ENCODE measurements at regions not wholly inside any gene's neighbourhood (a gene's known extent, or its start where the extent isn't known, plus 50 kb on each side); places are given as distances from the start of the nearest gene placed in this dataset.
"Not testable (repeated sequence)": the region's sequence is repeated elsewhere in the genome, so short reads cannot be mapped to it uniquely, and the experiment has no call there.

DNA sequence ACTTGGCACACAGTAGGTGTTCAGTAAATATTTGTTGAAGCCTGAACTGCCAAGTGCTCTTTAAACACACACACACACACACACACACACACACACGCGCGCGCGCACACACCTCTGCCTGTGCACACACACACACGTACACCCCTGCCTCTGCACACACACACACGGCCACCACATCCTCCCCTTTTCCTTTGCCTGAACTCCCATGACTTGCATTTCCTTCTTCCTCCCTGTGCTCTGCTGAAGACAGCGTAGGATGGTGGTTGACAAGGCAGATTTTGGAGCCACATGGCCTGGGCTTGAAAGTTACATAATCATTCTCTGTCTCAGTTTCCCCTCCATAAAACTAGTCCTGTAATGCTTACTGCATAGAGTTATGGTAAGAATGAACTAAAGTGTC is 712.3 kb downstream of the PTPRU start:
- no peak for DNase-seq

DNA sequence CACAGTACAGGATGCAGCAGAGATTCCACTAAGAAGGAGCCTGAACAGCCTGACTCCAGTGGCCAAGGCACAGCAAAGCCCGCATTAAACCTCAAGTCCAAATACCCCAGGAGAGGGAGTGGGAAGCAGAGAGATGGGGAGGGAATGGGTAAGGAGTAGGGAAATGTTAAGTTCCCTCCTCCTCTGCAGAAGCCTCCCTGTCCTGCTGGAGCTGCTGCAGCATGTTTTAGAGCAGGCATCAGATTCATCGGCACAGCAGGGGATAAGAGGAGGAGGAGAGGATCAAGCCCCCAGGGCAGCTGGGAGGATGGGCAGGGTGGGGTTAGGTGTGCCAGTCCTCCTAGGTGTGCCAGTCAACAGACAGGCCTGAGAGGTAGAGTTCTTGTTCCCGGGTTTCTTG is 709.7 kb downstream of the PTPRU start:
- no peak for DNase-seq

DNA sequence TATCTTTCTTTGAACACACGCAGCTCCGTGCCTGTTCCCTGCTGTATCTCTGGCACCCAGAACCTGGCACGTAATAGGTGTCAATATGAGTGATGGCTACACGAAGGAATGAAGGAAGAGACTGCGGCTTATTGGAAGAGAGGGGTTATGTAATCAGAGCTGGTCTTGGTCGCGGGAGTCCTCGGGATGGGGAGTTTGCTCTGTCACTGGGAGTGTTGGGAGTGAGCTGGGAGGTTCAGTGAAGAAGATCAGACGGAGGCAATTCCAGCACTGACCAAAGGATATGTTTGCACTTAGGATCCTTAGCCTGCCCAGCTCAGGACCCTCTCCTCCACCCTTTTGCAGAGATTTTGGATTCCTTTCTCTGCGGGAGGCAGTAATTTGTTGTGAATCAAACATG is 709.1 kb downstream of the PTPRU start:
- no peak for DNase-seq

DNA sequence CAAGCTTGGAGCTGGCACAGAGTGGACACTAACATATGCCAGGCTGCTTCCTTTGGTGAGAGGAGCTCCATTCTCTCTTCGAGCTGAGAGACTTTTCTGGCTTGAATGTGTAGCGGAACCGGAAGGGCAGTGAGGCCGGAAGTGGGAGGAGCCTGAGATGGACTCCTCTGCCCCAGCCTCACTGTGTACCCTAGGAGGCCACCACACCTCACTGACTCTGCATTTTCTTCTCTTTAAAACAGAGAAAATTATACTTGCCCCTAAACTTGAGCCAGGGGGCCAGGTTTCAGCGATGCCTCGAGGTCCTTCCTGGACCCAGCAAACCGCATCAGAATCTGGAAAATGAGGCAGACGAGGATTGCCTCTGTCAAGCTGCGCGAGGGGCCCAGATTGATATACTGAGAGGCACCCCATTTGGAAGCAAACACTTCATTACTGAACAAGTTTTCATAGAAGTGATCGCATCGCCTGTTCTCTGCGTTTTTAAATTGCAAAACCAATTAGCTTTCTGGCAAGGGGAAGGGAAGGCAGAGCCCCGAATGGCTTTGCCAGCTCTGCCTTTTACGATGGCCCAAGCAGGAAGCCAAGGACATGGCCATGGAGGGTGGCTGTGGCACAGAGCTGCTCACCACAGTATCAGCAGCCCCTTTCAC is 708.1 kb downstream of the PTPRU start:
- no peak for DNase-seq

DNA sequence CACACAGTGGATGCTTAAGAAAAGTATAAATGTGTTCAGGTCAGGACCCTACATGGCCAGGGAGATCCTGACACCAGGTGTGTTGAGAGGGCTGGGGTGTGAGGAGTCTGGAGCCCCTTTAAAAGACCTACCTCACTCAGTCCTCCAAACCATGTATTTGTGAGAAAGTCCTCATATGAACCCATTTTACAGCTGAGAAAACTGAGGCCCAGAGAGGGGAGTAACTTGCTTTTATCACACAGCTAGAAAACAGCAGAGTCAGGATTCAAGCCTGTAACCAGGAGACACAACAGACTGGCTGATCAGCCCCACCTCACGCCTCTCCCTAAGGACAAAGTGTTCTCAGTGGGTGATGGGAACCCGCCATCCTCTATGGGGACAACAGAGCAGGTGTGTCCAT is 706.7 kb downstream of the PTPRU start:
- no peak for DNase-seq

DNA sequence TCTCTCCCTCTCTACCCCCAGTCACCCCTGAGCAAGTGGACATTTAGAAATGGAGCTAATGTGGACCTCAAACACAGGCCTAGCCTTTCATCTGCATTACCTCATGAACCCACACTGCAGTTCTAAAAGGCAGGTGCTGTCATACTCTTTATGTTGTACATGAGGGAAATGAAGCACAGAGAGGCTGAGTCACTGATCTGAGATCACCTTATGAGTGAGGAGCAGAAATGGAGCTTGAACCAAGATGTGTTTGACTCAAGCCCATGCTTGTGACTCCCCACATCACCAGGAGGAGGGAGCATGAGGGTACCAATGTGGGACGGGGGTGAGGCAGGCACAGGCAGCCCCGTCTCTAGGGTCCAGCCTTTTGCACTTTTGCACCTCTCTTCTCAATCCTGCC is 702.8 kb downstream of the PTPRU start:
- no peak for DNase-seq

DNA sequence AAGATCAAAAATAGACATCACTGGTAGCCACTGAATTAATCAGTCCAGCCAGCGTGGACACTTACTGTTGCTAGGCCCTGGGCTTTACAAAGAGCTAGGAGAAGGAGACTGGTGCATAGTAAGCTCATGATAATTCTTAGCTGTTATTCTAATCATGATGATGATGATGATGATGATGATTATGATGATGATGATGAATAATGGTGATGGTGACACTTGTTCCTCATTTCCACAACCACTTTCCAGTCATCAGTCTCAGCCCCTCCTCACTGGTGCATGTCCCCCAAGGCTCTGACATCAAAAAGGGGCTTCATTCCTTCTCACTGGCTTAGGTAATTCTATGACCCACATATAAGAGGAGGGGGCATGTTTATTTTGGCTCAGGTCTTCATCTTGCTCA is 701.0 kb downstream of the PTPRU start:
- no peak for DNase-seq

DNA sequence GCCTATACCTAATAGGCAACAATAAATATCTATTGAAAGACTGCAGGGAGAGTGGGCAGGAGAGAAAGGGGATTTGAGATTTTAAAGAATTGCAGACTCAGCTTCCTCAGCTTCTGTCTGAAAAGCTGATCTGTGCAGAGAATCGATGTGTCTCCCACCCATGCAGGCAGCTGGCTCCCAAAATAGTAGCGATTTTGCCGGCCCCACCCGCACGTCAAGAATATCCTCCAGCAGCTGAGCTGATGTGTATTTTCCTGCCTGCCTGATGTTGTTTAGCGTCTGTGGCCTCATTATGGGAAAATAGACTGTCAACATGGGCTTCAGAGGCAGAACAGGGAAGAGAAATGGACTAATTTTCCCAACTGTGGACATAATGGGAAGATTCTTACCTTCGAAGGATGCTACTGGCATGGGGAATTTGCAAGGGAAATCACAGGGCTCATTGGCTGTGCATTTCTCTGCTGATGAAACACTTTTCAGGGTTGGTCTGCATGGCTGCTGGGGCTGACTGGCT is 699.8 kb downstream of the PTPRU start:
- DNase-seq = no peak

DNA sequence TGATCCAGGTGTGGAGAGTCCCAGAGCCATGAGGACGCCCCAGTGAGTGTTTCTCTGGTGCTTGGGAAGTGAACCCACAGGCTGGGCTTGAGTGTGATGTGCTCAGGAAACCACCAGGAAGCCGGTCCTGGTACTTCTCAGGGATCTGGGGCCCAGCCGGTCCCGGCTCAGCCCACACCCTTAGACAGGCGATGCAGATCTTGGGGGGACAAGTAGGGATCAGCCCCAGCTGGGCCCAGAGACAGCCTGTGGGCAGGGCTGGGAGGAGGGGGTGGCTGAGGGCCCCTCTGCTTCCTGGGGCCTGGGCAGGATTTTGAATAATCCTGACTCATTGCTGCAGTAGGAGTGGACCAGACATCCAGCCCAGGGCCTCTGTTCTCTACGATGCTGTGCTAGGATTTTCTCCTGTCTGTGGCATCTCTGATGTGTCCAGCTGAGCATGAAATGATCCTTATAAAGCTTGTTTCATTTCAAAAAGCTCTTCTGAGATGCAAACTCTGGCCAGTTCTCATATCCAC is 698.0 kb downstream of the PTPRU start:
- DNase-seq = no peak

DNA sequence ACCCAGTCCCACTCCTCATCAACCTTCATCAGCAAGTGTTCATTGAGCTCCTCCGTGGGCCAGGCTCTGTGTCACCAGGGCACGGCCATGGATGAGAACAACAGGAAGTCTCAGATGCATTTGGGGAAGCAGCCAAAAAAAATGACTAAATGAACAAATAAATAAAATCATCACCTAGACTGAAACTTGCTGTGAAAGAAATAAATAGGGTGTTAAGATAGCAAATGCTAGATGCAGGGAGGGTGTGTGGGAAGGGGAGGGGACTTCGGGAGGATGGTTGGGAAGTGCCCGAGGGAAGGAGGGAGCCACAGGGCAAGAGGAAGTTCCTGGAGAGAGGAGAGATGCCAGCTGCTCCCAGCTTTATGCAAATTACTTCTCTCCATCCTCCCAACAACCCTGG is 696.7 kb downstream of the PTPRU start:
- no peak for DNase-seq

DNA sequence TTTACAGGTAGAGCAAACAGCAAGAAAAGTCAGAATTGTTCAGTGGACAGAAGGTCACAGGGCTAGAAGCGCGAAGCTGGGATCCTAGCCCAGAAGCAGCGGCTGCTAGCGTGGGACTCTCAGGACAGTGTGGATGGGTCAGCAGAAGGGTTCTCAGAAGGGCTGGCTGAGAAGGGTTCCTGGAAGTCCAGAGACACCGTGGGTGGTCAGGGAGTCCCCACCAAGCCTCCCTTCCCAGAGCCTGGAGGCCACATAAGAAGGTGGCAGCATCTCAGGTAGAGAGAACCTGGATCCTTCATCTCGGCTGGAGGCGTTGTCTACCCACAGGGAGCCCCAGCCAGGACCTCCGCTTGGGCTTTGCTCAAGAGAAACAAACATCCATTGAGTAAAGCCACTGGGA is 696.3 kb downstream of the PTPRU start:
- no peak for DNase-seq

DNA sequence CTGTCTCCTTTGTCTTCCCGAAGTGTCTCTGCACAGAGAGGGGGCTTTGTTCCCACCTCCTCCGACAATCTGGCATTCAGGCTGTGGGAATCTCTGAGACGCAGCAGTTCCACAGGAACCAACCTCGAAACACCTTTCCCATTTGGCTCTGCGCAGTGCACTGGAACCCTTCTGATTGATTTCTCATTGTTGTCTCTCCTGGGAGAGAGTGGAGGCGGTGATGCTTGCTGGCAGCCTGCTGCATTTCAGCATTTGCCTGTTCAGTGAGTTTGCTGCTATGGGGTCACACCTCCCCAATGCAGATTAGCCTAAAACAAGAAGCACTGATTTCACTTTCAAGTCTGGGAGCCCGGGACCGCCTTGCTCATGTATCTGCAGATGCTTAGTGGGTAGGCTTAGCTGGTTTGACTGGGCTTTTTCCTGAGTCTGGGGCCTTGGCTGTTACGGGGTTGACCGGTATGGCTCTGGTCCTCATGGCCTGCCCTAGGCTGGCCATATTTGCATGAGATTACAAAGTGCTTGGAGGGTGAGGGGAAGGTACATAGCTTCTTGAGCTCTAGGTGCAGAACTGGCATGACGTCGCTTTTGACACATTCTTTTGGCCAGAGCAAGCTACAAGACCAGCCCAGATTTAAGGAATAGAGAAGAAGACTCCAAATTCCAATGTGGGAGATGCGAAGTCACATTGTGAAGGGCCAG is 695.3 kb downstream of the PTPRU start:
- DNase-seq = no peak

DNA sequence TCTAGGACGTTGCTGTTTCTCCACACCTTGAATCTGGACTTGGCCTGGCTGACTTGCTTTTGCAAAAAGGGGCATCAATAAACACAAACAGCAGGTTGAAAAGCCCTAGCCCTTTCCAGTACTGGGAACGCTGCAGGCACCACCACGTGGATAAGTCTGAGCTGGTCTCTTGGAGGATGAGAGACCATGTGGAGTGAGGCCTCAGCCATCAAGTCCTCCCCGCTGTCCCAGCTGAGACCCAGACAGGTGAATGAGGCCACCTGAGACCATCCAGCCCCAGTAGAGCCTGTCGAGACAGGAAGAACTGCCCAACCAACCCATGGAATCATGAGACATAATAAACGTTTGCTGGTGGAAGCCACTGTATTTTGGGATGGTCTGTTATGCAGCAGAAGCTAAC is 688.7 kb downstream of the PTPRU start:
- DNase-seq = no peak

DNA sequence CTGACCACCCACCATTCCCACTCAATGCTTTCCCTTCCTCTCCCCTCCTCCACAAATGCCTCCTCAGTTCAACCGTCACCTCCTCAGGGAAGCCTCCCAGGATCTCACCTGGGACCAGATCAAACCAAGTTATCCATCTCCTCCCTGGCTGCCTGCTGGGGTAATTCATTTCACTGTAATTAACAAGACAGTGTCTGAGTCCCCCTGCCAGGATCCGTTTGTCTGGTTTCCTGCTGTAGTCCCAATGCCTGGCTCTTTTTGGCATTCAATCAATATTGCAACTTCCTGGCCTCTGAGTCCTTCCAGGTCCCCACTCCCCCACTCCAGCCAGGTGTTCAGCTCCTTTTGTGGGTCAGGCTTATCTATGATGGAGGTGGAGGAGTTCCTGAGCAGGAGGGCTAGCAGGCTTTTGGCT is 687.7 kb downstream of the PTPRU start:
- DNase-seq = no peak

DNA sequence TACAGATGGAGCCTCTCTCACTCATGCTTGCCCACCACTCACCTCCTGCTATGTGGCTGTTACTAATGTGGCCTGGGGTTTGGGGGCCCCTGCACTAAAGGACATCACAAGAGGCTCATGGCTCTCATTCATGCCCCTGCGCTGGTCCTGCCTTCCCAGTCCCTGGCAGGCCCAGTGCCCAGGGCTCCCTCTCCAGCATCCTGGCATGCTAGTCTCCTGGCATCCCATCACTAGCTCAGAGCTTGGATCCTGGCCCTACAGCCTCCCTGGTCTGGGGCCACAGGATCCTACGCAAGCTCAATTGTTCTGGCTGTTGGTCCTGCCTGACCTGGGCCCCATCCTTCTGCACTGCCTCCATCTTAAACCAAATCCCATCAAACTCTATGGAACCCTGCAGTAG is 685.4 kb downstream of the PTPRU start:
- no peak for DNase-seq

DNA sequence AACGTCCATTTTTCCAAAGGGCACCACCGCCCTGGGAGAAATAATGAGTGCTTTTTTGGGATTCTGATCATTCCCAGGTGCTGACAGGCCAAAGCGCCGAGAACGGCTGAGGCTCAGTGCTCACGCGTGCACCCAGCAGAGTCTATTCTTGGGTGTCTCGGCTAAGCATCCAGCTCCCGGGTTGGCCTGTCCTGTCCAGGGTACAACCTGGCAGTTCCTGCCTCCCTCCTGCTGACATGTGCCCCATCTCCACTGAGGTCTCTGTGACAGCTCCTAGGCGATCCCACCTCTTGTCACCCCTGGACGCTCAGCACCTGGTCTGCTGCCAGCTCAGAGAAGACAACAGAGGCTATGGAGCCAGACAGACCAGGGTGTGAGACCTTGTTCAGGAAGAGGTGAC is 684.5 kb downstream of the PTPRU start:
- no peak for DNase-seq

DNA sequence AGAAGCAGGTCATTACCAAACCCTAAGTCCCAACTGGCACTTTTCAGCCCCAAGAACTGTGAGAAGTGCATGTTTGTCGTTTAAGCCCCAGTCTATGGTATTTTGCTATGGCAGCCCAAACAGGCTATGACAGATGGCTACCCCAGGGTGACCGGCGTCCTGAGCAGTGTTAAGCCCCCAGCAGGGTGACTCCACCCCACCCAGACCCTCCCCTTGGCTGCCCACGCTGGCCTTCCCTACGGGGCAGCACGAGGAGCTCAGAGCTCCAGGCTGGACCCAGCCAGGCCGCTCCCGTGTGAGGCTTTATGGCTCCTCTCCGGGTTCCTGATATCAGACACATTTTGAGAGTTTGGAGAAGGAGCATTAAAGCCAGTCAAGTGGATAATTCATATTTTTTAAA is 684.0 kb downstream of the PTPRU start:
- DNase-seq = no peak

DNA sequence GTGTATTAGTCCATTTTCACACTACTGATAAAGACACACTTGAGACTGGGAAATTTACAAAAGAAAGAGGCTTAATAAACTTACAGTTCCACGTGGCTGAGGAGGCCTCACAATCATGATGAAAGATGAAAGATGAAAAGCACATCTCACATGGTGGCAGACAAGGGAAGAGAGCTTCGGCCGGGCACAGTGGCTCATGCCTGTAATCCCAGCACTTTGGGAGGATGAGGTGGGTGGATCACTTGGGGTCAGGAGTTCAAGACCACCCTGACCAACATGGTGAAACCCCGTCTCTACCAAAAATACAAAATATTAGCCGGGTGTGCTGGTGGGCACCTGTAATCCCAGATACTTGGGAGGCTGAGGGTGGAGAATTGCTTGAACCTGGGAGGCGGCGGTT is 682.7 kb downstream of the PTPRU start:
- DNase-seq = not testable (repeated sequence)

DNA sequence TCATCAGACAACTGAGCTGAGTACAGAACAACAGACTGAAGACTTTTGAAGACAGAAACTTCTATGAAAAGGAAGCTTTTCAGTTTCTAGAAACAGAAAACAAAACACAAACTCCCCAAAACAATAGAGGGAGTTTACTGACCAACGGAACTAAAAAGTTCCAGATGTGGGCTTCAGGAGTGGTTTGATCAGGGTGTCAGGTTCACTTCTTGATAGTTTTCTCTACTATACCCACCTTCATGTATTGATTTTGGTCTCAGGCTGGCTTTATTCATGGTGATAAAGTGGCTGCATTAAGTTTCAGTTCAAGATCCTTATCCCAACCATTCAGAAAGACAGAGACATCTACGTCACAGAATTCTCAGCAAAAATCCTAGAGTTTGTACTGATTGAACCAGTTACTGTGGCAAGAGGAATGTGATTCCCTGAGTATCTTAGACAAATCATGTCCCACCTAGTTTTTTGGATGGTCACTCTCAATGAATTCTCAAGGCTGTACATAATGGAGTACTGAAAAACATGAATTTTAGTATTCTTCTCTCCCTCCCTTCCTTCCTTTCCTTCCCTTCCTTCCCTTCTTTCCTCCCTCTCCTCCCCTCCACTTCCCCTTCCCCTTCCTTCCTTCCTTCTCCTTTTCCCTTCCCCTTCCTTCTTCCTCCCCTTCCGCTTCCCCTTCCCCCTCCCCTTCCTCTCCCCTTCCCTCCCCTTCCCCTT is 680.5 kb downstream of the PTPRU start:
- no peak for DNase-seq

DNA sequence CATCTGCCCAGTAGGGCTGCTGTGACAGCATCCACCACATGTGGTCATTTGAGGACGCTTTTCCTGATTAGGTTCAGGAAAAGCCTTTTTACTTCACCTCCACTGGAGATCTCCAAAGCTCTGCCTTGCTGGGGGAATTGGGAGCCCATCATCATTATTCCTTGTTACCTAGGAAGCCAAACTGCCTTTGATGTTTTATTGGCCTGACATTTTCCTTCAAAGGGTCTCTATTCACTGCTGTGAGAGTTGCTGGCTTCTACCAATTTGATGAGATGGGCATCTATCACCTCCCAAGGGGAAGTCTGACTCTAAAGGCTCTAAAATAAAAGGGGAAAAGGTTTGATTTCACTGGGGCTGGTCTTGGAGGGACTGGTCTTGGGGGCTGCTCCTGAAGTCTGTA is 678.6 kb downstream of the PTPRU start:
- no peak for DNase-seq

DNA sequence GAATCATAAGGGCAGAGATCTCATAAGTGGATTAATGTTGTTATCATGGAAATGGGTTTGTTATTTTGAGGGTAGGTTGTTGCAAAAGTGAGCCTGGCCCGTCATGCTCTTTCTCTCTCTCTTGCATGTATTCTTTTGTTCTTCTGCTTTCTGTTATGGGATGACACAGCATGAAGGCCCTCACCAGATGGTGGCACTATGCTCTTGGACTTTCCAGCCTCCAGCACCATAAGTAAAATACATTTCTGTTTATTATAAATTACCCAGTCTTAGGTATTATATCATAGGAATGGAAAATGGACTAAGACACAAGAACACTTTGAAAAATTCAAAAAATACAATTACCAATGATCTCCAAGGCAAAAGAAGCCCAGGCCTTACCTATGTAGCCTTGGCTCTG is 676.1 kb downstream of the PTPRU start:
- no peak for DNase-seq

DNA sequence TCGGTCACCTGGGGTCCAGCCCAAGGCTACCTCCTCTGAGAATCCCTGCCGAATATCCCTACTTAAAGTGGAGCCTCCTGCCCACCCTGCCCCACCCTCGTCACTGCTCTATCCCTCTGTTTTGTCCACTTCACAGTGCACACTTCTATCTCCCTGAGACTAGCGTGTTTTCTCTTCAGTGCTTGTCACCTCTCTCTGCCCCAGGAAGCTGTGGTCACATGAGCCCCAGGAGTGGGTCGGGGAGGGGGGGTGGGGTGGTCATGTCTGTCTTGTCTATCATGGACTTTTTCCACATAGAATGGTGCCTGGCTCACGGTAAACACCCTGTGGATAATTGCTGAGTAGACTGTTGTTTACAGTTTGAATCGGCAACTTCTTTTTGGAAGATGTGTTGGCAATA is 673.6 kb downstream of the PTPRU start:
- DNase-seq = no peak

DNA sequence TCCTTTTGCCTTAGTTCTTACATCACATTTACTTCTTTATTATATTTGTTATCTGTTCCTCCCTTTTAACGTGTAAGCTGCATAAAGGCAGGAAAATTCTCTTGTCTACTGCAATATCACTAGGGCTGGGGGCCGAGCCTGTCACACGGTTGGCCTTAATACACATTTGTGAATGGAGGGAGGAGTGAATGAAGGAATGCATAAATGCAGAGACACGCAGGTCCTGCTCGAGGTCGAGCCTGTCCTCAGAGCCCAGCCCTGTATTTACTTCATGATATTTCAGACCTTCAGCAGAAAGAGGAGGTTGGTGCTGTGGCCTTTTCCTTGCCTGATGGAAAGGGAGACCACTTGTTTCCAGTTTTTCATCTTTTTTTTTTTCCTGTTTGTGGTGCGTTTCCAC is 671.3 kb downstream of the PTPRU start:
- no peak for DNase-seq

DNA sequence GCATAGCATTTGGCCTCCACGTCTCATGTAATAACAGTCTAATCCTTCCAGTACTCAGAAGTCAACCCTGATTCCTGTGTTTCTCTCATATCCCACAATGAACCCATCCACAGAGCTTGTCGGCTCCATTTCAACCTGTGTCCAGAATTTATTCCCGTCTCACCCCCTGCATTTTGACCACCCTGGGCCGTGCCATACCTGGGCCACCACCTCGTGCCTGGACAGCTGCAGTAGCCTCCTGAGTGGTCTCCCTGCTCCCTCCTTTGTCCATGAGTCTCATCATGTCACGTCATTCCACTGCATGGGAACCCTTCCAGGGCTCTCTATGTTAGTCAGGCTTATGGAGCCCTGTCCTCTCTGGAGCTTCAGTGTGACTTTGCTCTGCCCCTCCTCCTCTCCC is 670.6 kb downstream of the PTPRU start:
- DNase-seq = no peak
